ENCODE measurements at regions not wholly inside any gene's neighbourhood (a gene's known extent, or its start where the extent isn't known, plus 50 kb on each side); places are given as distances from the start of the nearest gene placed in this dataset.

DNA sequence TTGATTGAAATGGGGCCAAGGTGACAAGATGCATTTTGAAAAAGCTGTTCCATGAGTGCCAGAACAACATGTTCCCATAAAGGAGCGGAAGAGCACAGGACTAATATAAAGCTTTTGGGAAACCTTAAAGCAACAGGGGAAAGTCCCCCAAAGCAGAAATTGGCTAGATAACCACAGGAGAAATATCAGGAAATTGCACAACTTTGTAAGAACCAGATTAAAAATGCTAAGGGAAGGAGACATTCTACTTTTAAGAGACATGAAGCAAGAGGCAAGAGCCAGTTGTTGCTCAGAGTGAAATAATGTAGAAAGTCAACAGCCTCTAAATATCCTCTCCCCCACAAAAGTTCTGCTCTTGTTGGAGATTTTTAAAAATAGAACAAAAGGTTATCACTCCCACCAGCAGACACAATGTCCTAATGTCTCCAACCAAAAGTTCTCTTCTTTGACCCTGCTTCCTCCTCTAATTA is 85.2 kb upstream of the LNX1 start:
- TF ChIP-seq, protein P1, sequence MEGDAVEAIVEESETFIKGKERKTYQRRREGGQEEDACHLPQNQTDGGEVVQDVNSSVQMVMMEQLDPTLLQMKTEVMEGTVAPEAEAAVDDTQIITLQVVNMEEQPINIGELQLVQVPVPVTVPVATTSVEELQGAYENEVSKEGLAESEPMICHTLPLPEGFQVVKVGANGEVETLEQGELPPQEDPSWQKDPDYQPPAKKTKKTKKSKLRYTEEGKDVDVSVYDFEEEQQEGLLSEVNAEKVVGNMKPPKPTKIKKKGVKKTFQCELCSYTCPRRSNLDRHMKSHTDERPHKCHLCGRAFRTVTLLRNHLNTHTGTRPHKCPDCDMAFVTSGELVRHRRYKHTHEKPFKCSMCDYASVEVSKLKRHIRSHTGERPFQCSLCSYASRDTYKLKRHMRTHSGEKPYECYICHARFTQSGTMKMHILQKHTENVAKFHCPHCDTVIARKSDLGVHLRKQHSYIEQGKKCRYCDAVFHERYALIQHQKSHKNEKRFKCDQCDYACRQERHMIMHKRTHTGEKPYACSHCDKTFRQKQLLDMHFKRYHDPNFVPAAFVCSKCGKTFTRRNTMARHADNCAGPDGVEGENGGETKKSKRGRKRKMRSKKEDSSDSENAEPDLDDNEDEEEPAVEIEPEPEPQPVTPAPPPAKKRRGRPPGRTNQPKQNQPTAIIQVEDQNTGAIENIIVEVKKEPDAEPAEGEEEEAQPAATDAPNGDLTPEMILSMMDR (IDR thresholded peaks at IDR 0.05): no peak
- TF ChIP-seq POLR2A (IDR thresholded peaks at IDR 0.05): no peak
